NCI-H146 treated with DMSO at 0.1 percent for 48 hours (cell line): ENCODE measurements at regions not wholly inside any gene's neighbourhood (a gene's known extent, or its start where the extent isn't known, plus 50 kb on each side); places are given as distances from the start of the nearest gene placed in this dataset.
"Not testable (repeated sequence)": the region's sequence is repeated elsewhere in the genome, so short reads cannot be mapped to it uniquely, and the experiment has no call there.

Experiments
- DNase-seq: peaks from one replicate; lab custom pipeline; 2025; ENCODE audit not compliant: unreplicated experiment; lab: John Stamatoyannopoulos, UW

GRCh38 chr5:14054965-14055963 is 87.9 kb upstream of the TRIO start:
- no peak for DNase-seq

GRCh38 chr5:14054111-14054854 is 88.9 kb upstream of the TRIO start:
- DNase-seq: no peak

- no peak for DNase-seq
Observed at GRCh38 chr5:14050821-14051220, 92.3 kb upstream of the TRIO start.

- DNase-seq: no peak
Observed at GRCh38 chr5:14048434-14048833, 94.7 kb upstream of the TRIO start.

- DNase-seq: no peak
Observed at GRCh38 chr5:14041528-14042192, 97.2 kb upstream of the DNAH5 start.

GRCh38 chr5:14040542-14040941 is 96.1 kb upstream of the DNAH5 start:
- DNase-seq: no peak

- DNase-seq: no peak
Observed at GRCh38 chr5:14039576-14039975, 95.1 kb upstream of the DNAH5 start.

- DNase-seq: no peak
Observed at GRCh38 chr5:14039063-14039462, 94.6 kb upstream of the DNAH5 start.

- no peak for DNase-seq
Observed at GRCh38 chr5:14038341-14038959, 94.0 kb upstream of the DNAH5 start.

GRCh38 chr5:14036947-14037346 is 92.5 kb upstream of the DNAH5 start:
- no peak for DNase-seq

GRCh38 chr5:14036514-14036913 is 92.0 kb upstream of the DNAH5 start:
- no peak for DNase-seq

GRCh38 chr5:14035859-14036503 is 91.5 kb upstream of the DNAH5 start:
- DNase-seq: no peak

- no peak for DNase-seq
Observed at GRCh38 chr5:14034963-14035362, 90.5 kb upstream of the DNAH5 start.

GRCh38 chr5:14032918-14033317 is 88.4 kb upstream of the DNAH5 start:
- DNase-seq: no peak

- DNase-seq: no peak
Observed at GRCh38 chr5:14028938-14029584, 84.6 kb upstream of the DNAH5 start.

GRCh38 chr5:14028188-14028587 is 83.7 kb upstream of the DNAH5 start:
- no peak for DNase-seq

- DNase-seq: no peak
Observed at GRCh38 chr5:14025569-14026286, 81.2 kb upstream of the DNAH5 start.

- DNase-seq: no peak
Observed at GRCh38 chr5:14022971-14023370, 78.5 kb upstream of the DNAH5 start.

GRCh38 chr5:14020944-14021343 is 76.5 kb upstream of the DNAH5 start:
- DNase-seq: not testable (repeated sequence)
